ENCODE measurements at regions not wholly inside any gene's neighbourhood (a gene's known extent, or its start where the extent isn't known, plus 50 kb on each side); places are given as distances from the start of the nearest gene placed in this dataset.

- no peak overlapping the region for H2BK5ac ChIP-seq (ENCODE audit: insufficient read length, low read length)
- no CpG with 5 or more reads among the region's 3 CpGs for WGBS (ENCODE audit: extremely low coverage, insufficient read length, low lambda C conversion rate)
These were observed 127.8 kb upstream of the SMAD3 start for GRCh38 chr15:66937588-66937987.

More at GRCh38 chr15:66937588-66937987, 127.8 kb upstream of the SMAD3 start:
- H3K27me3 Mint-ChIP-seq (ENCODE audit: low read depth) = peaks cover 5% of the 10 kb centered on the region
- Histone ChIP-seq H3K23me2 (ENCODE audit: insufficient read length, low read depth, low read length, poor library complexity, severe bottlenecking) (no peaks in the 10 kb centered on the region), H3T11ph (ENCODE audit: low read length) (no peak overlapping the region), H4K8ac (replicated peaks; ENCODE audit: insufficient read length, low read depth, low read length) (no peak overlapping the region), H4K5ac (ENCODE audit: insufficient read length, low read depth, low read length) (no peak overlapping the region), H3K4me1 (ENCODE audit: insufficient read depth, low read length) (no peaks in the 10 kb centered on the region; the same call in 1 of the 2 replicates), H3K23ac (ENCODE audit: insufficient read length, low read depth, low read length) (no peak overlapping the region), H3K14ac (ENCODE audit: insufficient read depth, low read length) (no peak overlapping the region), H3K4ac (ENCODE audit: low read depth, low read length) (no peak overlapping the region), H3K9me3 (ENCODE audit: control insufficient read depth, low read depth, low read length) (peaks cover 14% of the 10 kb centered on the region), H2AFZ (ENCODE audit: low read length) (no peak overlapping the region), H4K91ac (ENCODE audit: insufficient read length, low read depth, low read length) (no peak overlapping the region), H3K27me3 (ENCODE audit: insufficient read depth, low read length) (no peaks in the 10 kb centered on the region), H3K79me2 (ENCODE audit: insufficient read depth, low read length) (no peaks in the 10 kb centered on the region), H4K20me1 (ENCODE audit: control insufficient read depth, insufficient read depth, insufficient read length) (no peaks in the 10 kb centered on the region), H2BK120ac (ENCODE audit: low read depth, low read length, poor library complexity, severe bottlenecking) (no peak overlapping the region), H3K27ac (ENCODE audit: insufficient read length, low read depth, low read length) (no peak overlapping the region), H2BK12ac (ENCODE audit: insufficient read length, low read depth, low read length) (no peak overlapping the region), H2BK20ac (ENCODE audit: low read depth, low read length, poor library complexity, severe bottlenecking) (no peak overlapping the region), H2BK15ac (ENCODE audit: low read depth, low read length) (no peak overlapping the region), H3K4me2 (ENCODE audit: insufficient read depth, insufficient read length, low read length) (no peak overlapping the region), H2AK5ac (ENCODE audit: insufficient read length, low read length) (no peak overlapping the region), H3K79me1 (ENCODE audit: insufficient read depth, low read depth, low read length, poor library complexity, severe bottlenecking) (no peaks in the 10 kb centered on the region), H3K56ac (ENCODE audit: insufficient read length, low read depth, low read length) (no peak overlapping the region), H3K9ac (ENCODE audit: extremely low read depth, insufficient read length, low read length) (no peak overlapping the region), H3K18ac (ENCODE audit: insufficient read length, low read depth, low read length) (no peak overlapping the region)
- peaks cover 9 to 19% (median 12%) of the 10 kb centered on the region in 3 experiments for H3K36me3 Mint-ChIP-seq (ENCODE audit: insufficient read depth in 1 of 3, low read depth in 3 of 3)
- peaks cover 2 to 4% of the 10 kb centered on the region in 2 experiments for H3K4me1 Mint-ChIP-seq
- H3K27ac Mint-ChIP-seq = no peak overlapping the region
- H3K4me3 Mint-ChIP-seq = no peak overlapping the region
- no peak for TF ChIP-seq CTCF (conservative IDR thresholded peaks at IDR 0.05)
- H3K9me3 Mint-ChIP-seq = peaks cover 20 to 25% of the 10 kb centered on the region in 2 experiments
- DNase-seq = no peak

Measured in H9 (cell line).